Osteocyte (in vitro differentiated cells): ENCODE measurements at regions not wholly inside any gene's neighbourhood (a gene's known extent, or its start where the extent isn't known, plus 50 kb on each side); places are given as distances from the start of the nearest gene placed in this dataset.

Source experiments
- DNase-seq: peaks from one replicate; pipeline ENCODE4 v3.0.0; 2021; ENCODE audit warnings: mixed read lengths; ENCODE audit not compliant: unreplicated experiment; ENCODE audit errors: extremely low spot score
- H3K27ac Mint-ChIP-seq: one replicate; pipeline ENCODE4 v1.8.0; 2021; ENCODE audit warnings: mild to moderate bottlenecking, mixed read lengths; ENCODE audit not compliant: unreplicated experiment
- H3K27me3 Mint-ChIP-seq: one replicate; pipeline ENCODE4 v1.8.0; 2021; ENCODE audit warnings: mixed read lengths; ENCODE audit not compliant: unreplicated experiment
- H3K36me3 Mint-ChIP-seq: one replicate; pipeline ENCODE4 v1.8.0; 2021; ENCODE audit warnings: mixed read lengths; ENCODE audit not compliant: unreplicated experiment
- H3K4me1 Mint-ChIP-seq: one replicate; pipeline ENCODE4 v1.8.0; 2021; ENCODE audit warnings: mixed read lengths; ENCODE audit not compliant: unreplicated experiment
- H3K4me3 Mint-ChIP-seq: one replicate; pipeline ENCODE4 v1.8.0; 2021; ENCODE audit warnings: mild to moderate bottlenecking, moderate library complexity, mixed read lengths; ENCODE audit not compliant: unreplicated experiment
- H3K9me3 Mint-ChIP-seq: one replicate; pipeline ENCODE4 v1.8.0; 2021; ENCODE audit warnings: mixed read lengths; ENCODE audit not compliant: unreplicated experiment
- CTCF ChIP-seq: fragments of 200-600 bp; sonication (generic); IDR thresholded peaks from 2 replicates; pipeline ENCODE4 v1.5.0; 2021; ENCODE audit warnings: antibody characterized with exemption, mild to moderate bottlenecking, moderate library complexity

DNA sequence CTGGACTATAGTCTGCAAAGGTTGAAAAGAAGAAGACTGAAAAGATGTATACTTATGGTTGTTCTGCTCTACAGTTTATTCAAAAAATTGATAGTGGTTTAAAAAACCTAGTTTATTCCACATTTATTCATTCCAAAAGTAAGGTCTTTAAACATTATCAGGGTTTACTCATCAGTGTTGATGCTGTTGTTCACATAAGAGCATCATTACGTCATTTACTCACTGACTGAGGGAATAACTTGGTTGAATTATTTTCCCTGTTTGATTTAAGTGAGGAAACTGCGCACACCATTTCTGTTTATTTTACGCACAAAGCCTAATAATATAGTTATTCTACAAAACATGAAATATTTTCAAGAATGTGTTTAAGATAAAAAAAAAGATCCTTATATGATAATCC lies 303.1 kb upstream of the PRKD1 start:
- Mint-ChIP-seq H3K27ac (no peak overlapping the region), H3K4me1 (no peaks in the 10 kb centered on the region), H3K9me3 (no peaks in the 10 kb centered on the region), H3K27me3 (peaks cover 2% of the 10 kb centered on the region), H3K36me3 (no peaks in the 10 kb centered on the region), H3K4me3 (no peak overlapping the region)
- DNase-seq, result no peak
- TF ChIP-seq CTCF, result no peak

- peaks cover 3% of the 10 kb centered on the region for H3K9me3 Mint-ChIP-seq
Observed at GRCh38 chr14:30234966-30235365, 307.3 kb upstream of the PRKD1 start.

GRCh38 chr14:30235485-30235884 lies 307.8 kb upstream of the PRKD1 start:
- DNase-seq, result no peak
- no peak for TF ChIP-seq CTCF
- Mint-ChIP-seq H3K4me1 (no peaks in the 10 kb centered on the region), H3K4me3 (no peak overlapping the region), H3K9me3 (peaks cover 3% of the 10 kb centered on the region), H3K27ac (no peak overlapping the region), H3K27me3 (peaks cover 2% of the 10 kb centered on the region), H3K36me3 (no peaks in the 10 kb centered on the region)

More at GRCh38 chr14:30234966-30235365, 307.3 kb upstream of the PRKD1 start:
- no peaks in the 10 kb centered on the region for H3K4me1 Mint-ChIP-seq
- H3K27me3 Mint-ChIP-seq, result peaks cover 2% of the 10 kb centered on the region
- no peak overlapping the region for H3K4me3 Mint-ChIP-seq
- no peak for DNase-seq
- no peaks in the 10 kb centered on the region for H3K36me3 Mint-ChIP-seq
- no peak for TF ChIP-seq CTCF
- no peak overlapping the region for H3K27ac Mint-ChIP-seq

- no peak overlapping the region for H3K4me3 Mint-ChIP-seq
- no peak overlapping the region for H3K27ac Mint-ChIP-seq
- no peaks in the 10 kb centered on the region for H3K36me3 Mint-ChIP-seq
- H3K9me3 Mint-ChIP-seq, result peaks cover 3% of the 10 kb centered on the region
- no peak for TF ChIP-seq CTCF
- no peak for DNase-seq
- H3K4me1 Mint-ChIP-seq, result no peaks in the 10 kb centered on the region
- H3K27me3 Mint-ChIP-seq, result peaks cover 2% of the 10 kb centered on the region
Observed at GRCh38 chr14:30238936-30239335, 311.3 kb upstream of the PRKD1 start.

DNA sequence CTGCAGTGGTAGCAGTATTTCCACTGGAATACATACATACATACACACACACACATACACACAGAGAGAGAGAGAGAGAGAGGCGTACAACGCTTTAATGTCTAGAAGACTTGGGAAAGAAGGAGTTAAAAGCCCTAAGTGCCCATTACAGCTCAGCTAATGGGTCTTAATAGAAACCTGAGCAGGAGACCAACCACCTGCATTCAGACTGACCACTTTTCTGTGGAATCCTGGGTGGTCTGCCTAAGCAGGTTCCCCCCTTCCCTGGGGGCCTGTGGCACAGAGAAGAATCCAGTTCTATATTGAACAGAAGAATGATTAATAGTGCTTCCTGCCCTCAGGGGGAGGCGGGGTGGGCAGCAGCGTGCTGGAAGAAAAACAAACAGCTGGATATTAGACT lies 312.4 kb upstream of the PRKD1 start:
- H3K4me1 Mint-ChIP-seq, result no peaks in the 10 kb centered on the region
- TF ChIP-seq CTCF, result no peak
- H3K27ac Mint-ChIP-seq, result no peak overlapping the region

More for the DNA sequence above, 312.4 kb upstream of the PRKD1 start:
- Mint-ChIP-seq H3K4me3 (no peak overlapping the region), H3K27me3 (peaks cover 2% of the 10 kb centered on the region), H3K36me3 (no peaks in the 10 kb centered on the region), H3K9me3 (peaks cover 3% of the 10 kb centered on the region)
- no peak for DNase-seq
